GM18873 (cell line): ENCODE measurements at regions not wholly inside any gene's neighbourhood (a gene's known extent, or its start where the extent isn't known, plus 50 kb on each side); places are given as distances from the start of the nearest gene placed in this dataset.
"Not testable (repeated sequence)": the region's sequence is repeated elsewhere in the genome, so short reads cannot be mapped to it uniquely, and the experiment has no call there.

Experiments
- ATAC-seq: cut with Tn5 transposase; IDR thresholded peaks from one replicate; pipeline ENCODE4 v1.9.1; 2021; ENCODE audit warnings: mild to moderate bottlenecking, moderate library complexity, moderate number of reproducible peaks; ENCODE audit not compliant: unreplicated experiment, low FRiP score

DNA sequence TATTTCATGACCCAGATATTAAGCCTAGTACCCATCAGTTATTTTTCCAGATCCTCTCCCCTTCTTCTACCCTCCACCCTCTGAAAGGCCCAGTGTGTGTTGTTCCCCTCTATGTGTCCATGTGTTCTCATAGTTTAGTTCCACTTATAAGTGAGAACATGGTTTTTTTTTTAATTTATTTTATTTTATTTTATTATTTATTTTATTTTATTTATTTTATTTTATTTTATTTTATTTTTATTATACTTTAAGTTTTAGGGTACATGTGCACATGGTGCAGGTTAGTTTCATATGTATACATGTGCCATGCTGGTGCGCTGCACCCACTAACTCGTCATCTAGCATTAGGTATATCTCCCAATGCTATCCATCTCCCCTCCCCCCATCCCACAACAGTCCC, 639.2 kb upstream of the KCND2 start:
- ATAC-seq, result not testable (repeated sequence)

DNA sequence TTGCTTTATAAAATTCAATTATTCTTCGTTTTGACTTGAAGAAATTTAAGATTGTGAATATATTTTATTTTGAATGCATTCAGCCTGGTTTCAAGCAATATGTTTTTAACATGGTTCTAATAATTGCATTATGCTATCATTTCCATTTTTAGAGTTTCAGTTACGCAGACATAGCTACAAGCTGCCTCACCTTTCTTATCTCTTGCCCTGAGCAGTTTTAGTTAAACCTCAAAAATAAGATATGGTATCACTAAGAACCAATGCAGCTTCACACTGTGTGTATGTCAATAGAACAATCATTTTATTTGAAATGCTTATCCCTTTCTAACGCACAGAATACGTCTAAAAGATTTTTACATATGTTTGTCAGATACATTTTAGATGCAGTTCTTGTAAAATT, 632.6 kb upstream of the KCND2 start:
- ATAC-seq, result no peak

DNA sequence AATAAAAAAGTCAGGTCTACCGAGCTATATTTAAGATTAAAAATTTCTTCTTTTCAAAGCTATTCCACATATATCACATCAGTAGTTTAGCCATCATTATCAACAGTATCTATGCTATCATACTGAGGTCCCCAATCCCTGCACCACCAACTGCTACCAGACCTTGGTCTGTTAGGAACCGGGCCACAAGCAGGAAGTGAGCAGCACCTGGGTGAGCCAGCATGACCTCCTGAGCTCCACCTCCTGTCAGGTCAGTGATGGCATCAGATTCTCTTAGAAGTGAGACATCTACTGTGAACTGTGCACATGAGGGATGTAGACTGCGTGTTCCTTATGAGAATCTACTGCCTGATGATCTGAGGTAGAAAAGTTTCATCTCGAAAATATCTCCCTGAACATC, 632.1 kb upstream of the KCND2 start:
- ATAC-seq, result no peak

DNA sequence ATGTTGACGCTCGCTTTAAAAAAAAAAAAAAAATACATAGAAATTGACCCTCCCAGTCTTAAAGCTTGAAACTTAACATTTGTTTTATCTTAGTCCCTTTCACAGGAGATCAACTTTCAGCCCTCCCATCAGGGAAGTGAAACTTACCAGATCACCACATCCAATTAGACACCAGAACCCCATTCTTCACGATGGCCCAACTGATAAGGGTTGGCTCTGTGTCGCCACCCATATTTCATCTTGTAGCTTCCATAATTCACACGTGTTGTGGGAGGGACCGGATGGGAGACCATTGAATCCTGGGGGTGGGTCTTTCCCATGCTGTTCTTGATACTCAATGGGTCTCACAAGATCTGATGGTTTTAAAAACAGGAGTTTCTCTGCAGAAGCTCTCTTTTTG, 629.4 kb upstream of the KCND2 start:
- no peak for ATAC-seq

DNA sequence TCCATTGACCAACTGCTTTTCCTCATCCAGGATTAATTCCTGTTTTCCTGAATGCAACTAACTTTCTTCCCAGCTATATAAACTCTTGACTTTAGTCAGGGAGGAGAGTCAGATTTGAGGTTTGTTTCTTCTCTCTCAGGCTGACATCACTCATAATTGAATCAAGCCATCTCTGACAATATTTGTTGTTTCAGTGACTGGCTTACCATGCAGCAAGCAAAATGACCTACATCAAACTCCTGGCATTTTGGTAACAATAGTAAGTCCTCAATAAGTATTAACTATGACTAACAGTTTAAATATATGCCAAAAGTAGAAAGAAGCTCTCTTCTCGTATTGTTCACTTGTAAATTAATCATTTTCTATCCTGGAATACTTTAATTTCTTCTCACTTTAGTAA, 625.7 kb upstream of the KCND2 start:
- no peak for ATAC-seq

DNA sequence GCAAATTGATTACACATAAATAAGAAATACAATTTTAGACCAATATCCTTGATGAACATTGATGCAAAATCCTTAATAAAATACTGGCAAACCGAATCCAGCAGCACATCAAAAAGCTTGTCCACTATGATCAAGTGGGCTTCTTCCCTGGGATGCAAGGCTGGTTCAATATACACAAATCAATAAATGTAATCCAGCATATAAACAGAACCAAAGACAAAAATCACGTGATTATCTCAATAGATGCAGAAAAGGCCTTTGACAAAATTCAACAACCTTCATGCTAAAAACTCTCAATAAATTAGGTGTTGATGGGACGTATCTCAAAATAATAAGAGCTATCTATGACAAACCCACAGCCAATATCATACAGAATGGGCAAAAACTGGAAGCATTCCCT, 624.2 kb upstream of the KCND2 start:
- not testable (repeated sequence) for ATAC-seq

DNA sequence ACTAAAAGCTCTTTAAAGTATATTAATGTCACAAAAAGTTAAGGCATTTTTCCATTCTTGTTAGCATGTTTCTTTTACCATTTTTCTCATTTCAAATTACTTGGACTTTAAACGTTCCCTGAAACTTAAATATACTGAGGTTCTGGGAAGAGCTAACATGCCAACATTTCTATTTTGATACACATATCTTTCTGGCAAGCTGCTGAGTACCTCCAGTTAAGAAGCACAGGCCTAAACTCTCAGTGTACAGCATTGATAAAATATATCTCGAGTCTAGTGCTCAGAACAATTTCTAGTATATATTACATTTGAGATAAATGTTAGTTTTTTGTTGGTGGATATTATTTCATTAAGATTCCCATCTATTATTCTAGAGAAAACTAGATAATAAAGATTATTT, 612.9 kb upstream of the KCND2 start:
- no peak for ATAC-seq

DNA sequence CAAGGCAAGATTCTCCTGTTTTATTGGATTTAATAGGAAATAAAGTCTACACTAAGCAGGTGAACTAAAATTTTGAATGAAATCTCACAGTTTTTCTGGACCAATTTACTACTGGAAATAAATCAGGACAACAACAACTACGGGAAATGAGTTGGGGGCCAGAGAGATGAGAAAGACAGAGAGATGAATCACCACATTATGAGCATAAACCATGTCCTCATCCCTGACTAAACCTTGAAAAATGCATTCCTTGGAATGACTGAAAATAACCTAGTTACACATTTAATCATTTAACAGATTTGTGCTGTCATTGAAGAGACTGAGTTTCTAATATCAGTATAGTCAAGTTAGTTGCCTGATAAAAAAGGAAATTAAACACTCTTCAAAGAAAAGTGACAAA, 608.4 kb upstream of the KCND2 start:
- ATAC-seq, result no peak

DNA sequence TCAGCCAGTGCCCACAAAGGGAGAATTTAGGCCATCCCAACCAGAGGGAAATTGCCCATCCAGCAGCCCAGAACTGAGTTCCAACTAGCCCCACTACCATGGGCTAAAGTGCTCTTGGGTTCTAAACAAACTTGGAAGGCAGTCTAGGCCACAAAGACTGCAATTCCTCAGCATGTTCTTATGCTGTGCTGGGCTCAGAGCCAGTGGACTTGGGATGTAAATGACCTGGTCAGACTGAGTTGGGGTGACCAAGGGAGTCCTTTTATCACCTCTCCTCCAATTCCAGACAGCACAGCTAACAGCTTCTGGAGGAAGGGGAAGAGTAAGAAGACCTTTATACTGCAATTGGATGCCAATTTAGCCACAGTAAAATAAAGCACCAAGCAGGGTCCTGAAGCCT, 607.2 kb upstream of the KCND2 start:
- no peak for ATAC-seq

DNA sequence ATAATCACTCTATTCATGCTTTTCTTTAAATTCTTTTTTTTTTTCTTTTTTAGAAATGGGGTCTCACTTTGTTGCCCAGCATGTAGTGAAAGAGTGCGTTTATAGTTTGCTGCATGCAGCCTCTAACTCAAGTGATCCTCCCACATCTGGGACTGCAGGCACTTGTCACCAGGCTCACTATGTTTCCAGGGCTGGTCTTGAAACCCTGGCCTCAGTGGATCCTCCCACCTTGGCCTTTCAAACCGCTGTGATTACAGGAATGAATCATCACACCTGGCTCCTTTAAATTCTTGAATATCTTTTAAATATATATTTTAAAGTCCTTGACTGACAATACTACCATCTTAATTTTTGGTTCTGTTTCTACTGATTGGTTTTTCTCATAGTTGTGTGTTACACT, 591.6 kb upstream of the KCND2 start:
- no peak for ATAC-seq

DNA sequence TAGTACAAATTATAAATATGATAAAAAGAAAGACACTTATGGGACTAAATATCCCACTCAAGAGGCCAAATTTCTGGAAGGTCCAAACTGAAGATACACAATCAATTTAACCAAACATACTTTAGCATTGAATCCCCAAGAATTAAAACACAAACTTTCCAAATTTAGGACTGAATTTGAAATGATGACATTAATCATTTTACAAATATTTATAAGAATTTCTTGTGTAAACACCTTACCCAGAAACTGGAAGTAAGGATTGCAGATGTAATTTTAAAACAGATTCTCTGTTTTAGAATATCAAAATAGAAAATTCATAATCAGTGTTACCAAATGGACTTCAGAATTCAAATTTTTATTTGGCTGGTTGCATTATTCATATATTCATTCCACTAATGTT, 588.2 kb upstream of the KCND2 start:
- ATAC-seq, result no peak

DNA sequence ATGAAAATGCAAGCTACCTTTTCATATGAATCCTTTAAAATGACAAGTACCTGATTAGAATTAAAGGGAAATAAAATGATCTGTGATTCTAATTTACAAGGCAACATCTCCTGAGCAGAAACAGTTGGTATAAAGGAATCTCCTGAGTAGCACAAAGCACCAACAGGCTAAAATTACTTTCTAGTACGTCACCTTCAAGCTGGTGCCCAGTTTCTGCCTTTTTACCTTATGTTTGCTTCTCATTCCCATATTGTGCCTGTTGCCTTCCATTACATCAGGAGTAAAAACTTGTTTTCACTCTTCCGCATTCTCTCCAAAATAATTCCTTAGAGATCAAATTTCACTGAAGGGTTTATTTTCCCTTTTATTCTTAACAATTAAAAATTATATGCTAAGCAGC, 587.1 kb upstream of the KCND2 start:
- no peak for ATAC-seq

DNA sequence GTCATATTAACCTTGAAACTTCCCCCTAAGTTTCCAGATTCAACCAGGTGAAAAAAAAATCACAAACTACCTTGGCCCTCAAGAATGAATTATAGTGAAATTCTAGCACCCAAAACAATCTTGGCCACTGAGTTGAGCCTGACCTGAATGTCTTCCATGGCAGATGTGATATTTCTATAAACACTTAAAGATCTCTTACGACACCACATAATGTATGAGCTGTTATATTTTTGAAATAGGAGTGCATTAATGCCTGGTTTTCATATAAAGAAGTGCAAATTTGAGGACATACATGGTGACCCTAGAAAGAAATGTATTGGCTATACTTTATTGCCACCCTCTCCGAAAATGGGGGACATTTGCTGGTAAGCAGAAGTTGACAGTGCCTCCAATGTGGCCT, 584.1 kb upstream of the KCND2 start:
- ATAC-seq, result no peak

DNA sequence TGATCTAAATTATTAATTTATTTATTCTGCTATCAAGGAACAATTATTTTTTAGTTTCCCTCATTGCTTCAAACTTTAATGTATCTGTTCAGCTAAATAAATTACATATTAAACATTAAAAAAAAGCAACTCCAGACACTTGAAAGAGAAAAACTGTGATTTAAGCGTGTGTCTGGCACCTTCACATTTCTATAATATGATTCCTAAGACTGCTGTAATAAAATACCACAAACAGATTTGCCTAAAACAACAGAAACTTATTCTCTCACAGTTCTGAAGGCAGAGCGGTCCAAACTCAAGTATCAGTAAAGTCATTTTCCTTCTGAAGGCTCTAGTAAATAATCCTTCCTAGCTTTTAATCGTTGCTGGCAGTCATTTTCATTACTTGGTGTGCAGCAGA, 580.4 kb upstream of the KCND2 start:
- no peak for ATAC-seq

DNA sequence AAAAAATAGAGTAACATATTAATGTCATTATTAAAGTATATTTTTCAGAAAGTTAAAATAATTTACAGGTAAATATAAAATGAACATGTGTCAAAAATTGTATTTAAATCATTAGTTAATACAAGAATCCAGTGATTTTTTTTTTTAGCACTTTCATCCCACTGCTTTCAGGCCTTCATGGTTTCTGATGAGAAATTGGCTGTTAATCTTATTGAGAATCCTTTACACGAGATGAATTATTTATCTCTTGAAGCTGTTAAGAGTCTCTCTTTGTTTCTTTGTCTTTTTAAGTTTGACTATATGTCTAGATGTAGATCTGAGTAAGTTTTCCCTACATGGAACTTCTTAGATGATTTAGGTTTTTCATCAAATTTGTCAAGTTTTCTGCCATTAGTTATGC, 578.5 kb upstream of the KCND2 start:
- ATAC-seq, result no peak

DNA sequence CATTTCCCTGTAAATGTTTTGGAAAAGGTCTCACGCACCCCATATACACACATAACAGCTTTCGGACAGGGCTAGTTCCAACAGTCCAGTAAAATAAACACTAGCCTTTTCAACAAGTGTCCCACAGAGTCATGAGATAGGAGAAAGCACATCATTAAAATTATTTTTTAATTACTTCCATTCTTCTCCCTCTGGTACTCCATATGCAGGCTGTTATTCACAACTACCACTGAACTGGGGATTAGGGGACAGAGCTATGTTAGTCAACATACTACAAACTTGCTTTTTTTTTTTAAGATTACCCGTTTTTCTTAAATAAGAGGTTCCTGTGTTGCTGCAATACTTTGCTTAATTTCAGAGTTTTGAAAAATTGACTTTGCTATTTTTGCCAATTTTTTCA, 576.6 kb upstream of the KCND2 start:
- no peak for ATAC-seq

DNA sequence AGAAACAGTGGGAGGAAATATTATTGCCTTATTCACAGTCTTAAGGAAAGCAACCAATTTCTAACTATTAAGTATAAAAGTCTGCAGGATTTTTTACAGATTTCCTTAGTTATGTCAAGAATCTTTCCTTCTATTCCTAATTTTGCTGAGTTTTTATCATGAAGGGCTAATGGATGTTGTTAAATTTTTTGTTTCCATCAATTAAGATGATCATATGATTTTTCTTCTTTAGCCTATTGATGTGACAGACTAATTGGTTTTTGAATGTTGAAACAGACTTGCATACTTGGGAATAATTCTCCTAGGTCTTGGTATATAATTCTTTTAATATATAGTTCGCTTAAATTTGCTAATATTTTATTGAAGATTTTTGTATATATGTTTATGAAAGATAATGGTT, 569.1 kb upstream of the KCND2 start:
- ATAC-seq, result no peak

DNA sequence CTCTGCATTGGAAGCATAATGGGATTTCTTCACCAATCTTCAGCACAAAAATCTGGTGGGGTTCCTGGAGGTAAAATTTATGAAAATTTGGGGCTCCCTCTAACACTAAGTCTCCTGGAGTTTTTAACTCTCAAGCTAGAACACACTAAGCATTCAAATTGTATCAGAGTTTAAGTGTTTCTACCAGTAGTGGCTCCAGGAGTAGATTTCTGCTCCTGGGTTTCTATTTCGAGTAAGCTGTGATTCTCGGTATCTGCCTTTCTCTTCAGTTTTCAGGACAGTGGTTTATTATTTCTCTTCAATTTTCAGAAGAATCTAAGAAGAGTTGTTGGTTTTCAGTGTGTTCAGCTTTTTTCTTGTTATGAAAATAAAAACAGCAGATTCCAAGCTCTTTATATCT, 566.4 kb upstream of the KCND2 start:
- no peak for ATAC-seq

DNA sequence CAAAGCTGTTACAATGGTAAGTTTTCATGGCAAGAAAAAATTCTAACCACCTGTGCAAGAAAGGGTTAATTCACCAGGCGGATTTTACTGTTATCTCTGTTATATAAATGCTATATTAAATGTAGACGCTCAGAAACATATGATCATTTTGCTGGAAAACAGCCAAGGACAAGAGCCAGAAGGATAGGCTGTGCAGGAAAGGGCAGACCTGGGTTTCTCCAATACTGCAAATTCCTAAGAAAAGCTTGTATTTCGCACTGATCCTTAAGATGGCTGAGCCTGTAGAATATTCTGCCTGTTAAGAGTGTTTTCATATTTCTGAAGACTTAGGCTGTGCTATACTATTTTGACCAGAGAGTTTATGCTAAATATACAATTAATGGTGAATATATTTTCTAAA, 564.1 kb upstream of the KCND2 start:
- no peak for ATAC-seq

DNA sequence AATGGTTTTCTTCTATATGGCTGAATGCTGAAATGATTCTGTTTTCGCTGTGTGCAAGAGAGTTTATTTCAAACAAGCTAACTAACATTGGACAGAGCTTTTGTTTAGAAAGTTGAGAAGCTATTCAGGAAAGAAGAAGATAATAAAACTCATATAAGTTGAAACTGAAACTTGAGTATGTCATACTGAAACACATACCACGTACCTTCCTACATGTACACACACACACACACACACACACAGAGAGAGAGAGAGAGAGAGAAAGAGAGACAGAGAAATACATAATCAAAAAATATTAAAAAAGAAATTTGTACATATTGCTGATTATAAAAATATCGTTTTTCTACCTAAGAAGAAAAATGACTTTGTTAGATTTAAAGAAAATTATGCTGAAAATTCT, 561.9 kb upstream of the KCND2 start:
- no peak for ATAC-seq

DNA sequence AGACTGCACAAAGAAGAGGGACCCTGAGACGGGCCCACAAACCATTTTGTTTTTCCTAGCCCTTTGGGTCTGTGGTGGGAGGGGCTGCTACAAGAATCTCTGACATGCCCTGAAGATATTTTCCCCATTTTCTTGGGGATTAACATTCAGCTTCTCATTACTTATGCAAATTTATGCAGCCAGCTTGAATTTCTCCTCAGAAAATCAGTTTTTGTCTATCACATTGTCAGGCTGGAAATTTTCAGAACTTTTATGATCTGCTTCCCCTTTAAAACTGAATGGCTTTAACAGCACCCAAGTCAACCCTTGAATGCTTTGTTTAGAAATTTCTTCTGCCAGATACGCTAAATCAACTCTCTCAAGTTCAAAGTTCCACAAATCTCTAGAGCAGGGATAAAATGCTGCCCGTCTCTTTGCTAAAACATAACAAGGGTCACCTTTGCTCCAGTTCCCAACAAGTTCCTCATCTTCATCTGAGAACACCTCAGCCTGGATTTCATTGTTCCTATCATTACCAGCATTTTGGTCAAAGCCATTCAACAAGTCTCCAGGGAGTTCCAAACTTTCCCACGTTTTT, 560.0 kb upstream of the KCND2 start:
- ATAC-seq, result no peak

DNA sequence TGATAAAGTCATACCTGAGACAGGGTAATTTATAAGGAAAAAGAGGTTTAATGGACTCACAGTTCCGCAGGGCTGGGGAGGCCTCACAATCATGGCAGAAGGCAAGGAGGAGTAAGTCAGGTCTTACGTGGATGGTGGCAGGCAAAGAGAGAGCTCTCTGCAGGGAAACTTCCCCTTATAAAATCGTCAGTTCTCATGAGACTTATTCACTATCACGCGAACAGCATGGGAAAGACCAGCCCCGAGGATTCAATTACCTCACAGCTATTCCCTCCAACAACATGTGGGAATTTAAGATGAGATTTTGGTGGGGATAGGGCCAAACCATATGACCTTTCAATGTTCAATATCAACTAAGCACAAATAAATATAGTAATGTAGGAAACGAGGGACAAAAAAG, 559.4 kb upstream of the KCND2 start:
- ATAC-seq, result no peak

DNA sequence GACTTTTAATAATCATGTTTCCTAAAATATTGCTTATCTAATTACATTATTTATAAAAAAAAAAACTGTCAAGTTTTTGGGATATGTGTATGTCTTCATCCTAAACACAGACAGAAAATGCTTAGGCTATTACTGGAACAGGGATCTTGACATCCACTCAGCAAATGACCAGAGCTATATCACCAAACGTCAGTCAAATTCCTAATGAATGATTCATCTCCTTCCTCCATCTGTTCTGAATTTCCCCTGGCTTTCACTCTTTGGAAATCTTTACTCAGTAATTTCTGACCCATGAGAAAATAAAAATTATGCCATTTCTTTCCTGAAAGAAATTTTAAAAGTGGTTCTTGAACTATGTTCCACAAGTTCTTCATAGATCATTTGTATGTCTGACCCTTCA, 552.4 kb upstream of the KCND2 start:
- ATAC-seq, result no peak
